ENCODE measurements at regions not wholly inside any gene's neighbourhood (a gene's known extent, or its start where the extent isn't known, plus 50 kb on each side); places are given as distances from the start of the nearest gene placed in this dataset.

- TF ChIP-seq CTCF (IDR thresholded peaks at IDR 0.05) (no peak), EZH2 (IDR thresholded peaks at IDR 0.05; ENCODE audit: borderline replicate concordance, insufficient read depth, low read depth, low read length, poor library complexity, severe bottlenecking) (no peak)
Observed at GRCh38 chr5:166865206-166865605, 1426.2 kb upstream of the WWC1 start.
